AG04449 (cell line): ENCODE measurements at regions not wholly inside any gene's neighbourhood (a gene's known extent, or its start where the extent isn't known, plus 50 kb on each side); places are given as distances from the start of the nearest gene placed in this dataset.
A peak's percentile ranks its signal among the peaks of the same experiment; 100 is the strongest.

Experiments used
- CTCF ChIA-PET: fragments of 350-600 bp; formaldehyde crosslinking; extraction: SDS; loops from one replicate; lab custom pipeline; 2021; ENCODE audit warnings: antibody characterized with exemption; lab: Yijun Ruan, JAX
- POLR2A ChIA-PET: fragments of 400-600, 350-600 bp; formaldehyde crosslinking; extraction: SDS; loops from one replicate; lab custom pipeline; 2020; ENCODE audit warnings: antibody characterized with exemption, inconsistent platforms; lab: Yijun Ruan, JAX
- DNase-seq: peaks from one replicate; pipeline ENCODE4 v3.0.0-alpha.2; 2010; ENCODE audit warnings: low read depth, low spot score
- H3K4me3 ChIP-seq: 2 replicates; pipeline ENCODE4 v1.5.1; 2011; ENCODE audit warnings: low read depth, mild to moderate bottlenecking, control low read depth, low read length
- TF ChIP-seq, protein P1 (sequence below): IDR thresholded peaks from one replicate; pipeline ENCODE4 v1.5.1; 2011; ENCODE audit warnings: mild to moderate bottlenecking, moderate library complexity, low read length, control low read depth, inconsistent platforms; ENCODE audit not compliant: insufficient read depth; ENCODE audit errors: missing control alignments

DNA sequence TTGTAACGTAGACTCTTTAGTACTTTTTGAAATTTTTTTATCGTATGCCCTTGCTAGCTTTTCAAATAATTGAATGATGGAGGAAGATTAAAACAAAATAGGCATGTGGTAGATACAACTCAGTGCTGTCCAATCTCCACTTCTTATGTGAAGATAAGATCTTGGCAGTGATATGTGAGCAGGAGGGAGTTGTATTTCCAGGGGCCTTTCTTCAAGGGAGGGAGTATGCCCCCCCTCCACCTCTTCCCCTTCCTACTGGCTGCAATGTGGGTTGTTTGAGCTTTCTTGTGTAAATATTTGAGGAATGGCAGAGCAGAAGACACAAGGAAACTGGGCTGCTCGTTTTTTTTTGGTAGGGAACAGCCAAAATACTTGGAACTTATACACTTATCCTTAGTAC is 374.9 kb downstream of the PSAT1 start:
- CTCF ChIA-PET, result interaction anchor here (1.4 kb wide), 1 partner anchor 303 kb away, joined by 3 read pairs; no protein-coding TSS in a partner anchor
- TF ChIP-seq, protein P1, sequence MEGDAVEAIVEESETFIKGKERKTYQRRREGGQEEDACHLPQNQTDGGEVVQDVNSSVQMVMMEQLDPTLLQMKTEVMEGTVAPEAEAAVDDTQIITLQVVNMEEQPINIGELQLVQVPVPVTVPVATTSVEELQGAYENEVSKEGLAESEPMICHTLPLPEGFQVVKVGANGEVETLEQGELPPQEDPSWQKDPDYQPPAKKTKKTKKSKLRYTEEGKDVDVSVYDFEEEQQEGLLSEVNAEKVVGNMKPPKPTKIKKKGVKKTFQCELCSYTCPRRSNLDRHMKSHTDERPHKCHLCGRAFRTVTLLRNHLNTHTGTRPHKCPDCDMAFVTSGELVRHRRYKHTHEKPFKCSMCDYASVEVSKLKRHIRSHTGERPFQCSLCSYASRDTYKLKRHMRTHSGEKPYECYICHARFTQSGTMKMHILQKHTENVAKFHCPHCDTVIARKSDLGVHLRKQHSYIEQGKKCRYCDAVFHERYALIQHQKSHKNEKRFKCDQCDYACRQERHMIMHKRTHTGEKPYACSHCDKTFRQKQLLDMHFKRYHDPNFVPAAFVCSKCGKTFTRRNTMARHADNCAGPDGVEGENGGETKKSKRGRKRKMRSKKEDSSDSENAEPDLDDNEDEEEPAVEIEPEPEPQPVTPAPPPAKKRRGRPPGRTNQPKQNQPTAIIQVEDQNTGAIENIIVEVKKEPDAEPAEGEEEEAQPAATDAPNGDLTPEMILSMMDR, result no peak
- POLR2A ChIA-PET, result no interaction called here
- no peak for DNase-seq
- H3K4me3 ChIP-seq, result no peak overlapping the region

DNA sequence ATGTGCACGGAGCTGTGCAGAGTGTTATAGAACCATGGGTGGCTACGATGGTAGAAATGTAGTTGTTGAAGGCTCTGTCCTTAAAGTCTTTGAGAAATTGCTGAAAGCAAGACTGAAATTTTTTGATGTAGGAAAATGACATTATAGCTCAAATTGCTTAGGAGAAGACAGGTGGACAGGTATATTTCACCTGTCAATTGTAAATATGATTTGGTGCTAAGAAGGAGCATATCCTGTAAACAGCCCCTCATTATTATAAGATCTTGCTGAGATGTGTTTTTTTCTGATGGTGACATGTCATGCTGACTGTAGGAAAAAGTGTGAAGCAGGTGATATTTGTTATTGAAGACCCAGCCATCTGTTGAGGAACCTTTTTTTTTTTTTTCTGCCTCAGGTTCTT is 377.9 kb downstream of the PSAT1 start:
- TF ChIP-seq, protein P1, result no peak
- POLR2A ChIA-PET, result interaction anchor here (1.2 kb wide), 1 partner anchor 54 kb away, joined by 3 read pairs; no protein-coding TSS in a partner anchor
- CTCF ChIA-PET, result interaction anchor here (1.2 to 2.1 kb wide), 3 partner anchors 11 to 235 kb away, joined by 3 to 5 read pairs (median 3); no protein-coding TSS in a partner anchor
- no peak overlapping the region for H3K4me3 ChIP-seq
- no peak for DNase-seq

- POLR2A ChIA-PET, result interaction anchor here (0.9 to 1.2 kb wide), 2 partner anchors 55 to 311 kb away, joined by 3 read pairs; no protein-coding TSS in a partner anchor
- DNase-seq, result no peak
- no peak overlapping the region for H3K4me3 ChIP-seq
- TF ChIP-seq, protein P1, result no peak
- CTCF ChIA-PET, result no interaction called here
These were observed 379.1 kb downstream of the PSAT1 start for GRCh38 chr9:78676009-78676408.

DNA sequence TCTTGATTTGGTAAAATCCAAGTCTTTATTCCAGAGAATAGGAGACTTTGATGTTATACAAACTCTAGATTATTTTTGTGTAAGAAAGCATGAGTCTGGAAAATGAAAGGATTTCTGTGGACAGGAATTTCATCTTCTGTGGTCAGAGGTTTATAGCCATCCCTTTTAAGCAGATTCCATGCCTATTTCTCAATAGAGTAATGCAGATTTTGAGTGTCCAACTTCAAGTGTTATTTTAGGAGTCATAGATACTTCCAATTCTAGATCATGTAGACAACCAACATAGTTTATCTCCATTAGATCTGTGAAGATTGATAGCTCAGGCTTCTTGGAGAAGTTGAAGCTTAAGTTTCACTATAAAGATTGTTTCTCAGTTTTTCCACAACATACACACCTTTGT is 379.7 kb downstream of the PSAT1 start:
- TF ChIP-seq, protein P1, result no peak
- CTCF ChIA-PET, result interaction anchor here (1.0 to 1.1 kb wide), 3 partner anchors 10 to 145 kb away, joined by 3 to 5 read pairs (median 3); no protein-coding TSS in a partner anchor
- no peak overlapping the region for H3K4me3 ChIP-seq
- DNase-seq, result peak; percentile 82
- POLR2A ChIA-PET, result interaction anchor here (1.4 kb wide), 1 partner anchor 31 kb away, joined by 4 read pairs; no protein-coding TSS in a partner anchor

DNA sequence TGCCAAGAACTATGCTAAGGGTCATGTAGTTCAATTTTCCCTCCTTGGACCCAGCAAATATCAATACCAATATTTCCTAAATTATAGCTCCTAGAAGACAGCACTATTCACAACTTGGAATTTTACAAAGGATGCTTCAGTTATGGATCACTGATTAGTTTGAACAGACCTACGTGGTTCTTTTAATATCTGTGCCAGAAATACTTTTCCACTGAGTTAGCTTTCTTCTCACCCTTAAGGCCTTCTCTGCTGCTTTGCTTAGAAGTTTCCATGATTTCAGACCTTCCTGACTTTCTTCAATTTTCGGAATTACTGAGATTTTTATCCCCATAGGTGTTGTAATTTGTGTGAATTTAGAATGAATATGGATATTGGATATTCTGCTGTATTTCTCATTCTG is 380.4 kb downstream of the PSAT1 start:
- H3K4me3 ChIP-seq, result no peak overlapping the region
- ChIA-PET CTCF (interaction anchor here (1.0 to 1.1 kb wide), 3 partner anchors 10 to 145 kb away, joined by 3 to 5 read pairs (median 3); no protein-coding TSS in a partner anchor), POLR2A (interaction anchor here (1.4 kb wide), 1 partner anchor 31 kb away, joined by 4 read pairs; no protein-coding TSS in a partner anchor)
- TF ChIP-seq, protein P1, result no peak
- no peak for DNase-seq

- POLR2A ChIA-PET, result no interaction called here
- TF ChIP-seq, protein P1, result no peak
- DNase-seq, result no peak
These were observed 382.0 kb downstream of the PSAT1 start for GRCh38 chr9:78678877-78679276.

More at GRCh38 chr9:78678877-78679276, 382.0 kb downstream of the PSAT1 start:
- CTCF ChIA-PET, result no interaction called here
- no peak overlapping the region for H3K4me3 ChIP-seq
